ENCODE measurements at regions not wholly inside any gene's neighbourhood (a gene's known extent, or its start where the extent isn't known, plus 50 kb on each side); places are given as distances from the start of the nearest gene placed in this dataset.

DNA sequence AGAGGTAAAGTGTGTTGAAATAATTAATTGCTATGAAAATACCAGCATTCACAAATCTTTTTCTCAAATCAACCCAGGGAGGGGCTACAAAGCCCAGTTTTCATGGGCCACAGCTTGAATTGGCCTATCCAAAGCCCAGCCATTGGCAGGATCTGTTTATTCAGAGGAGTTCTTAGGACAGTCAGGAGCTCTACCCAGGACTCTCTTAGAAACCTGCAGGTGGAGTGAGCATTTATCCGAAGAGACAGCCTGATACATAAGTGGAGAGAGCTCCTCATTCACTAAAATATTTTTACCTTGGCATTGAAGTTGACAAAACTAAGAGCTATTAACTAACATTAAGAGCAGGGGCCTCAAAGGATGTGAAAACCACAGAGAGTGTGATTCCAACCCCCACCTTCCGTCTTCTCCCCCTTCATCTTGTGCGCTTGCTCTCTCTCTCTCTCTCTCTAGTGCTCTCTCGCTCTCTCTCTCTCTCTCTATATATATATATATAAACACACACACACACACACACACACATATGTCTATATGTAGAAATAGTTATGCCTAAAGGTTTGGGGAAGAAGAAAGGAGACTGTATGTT lies 315.5 kb downstream of the SNAPC1 start:
- peak overlapping the region; percentile 69 to 94 (median 87) for H3K27ac Mint-ChIP-seq
- H3K4me1 Mint-ChIP-seq, result peaks cover 57% of the 10 kb centered on the region in 2 donors
- no peaks in the 10 kb centered on the region for H3K9me3 Mint-ChIP-seq
- peak overlapping the region; percentile 25 to 77 (median 70) for H3K4me3 Mint-ChIP-seq
- peaks cover 3 to 11% (median 7%) of the 10 kb centered on the region in 3 donors for H3K27me3 Mint-ChIP-seq (ENCODE audit: low read depth in 3 of 3)
- H3K36me3 Mint-ChIP-seq, result peaks cover 0 to 5% (median 0%) of the 10 kb centered on the region in 3 donors
- peak; percentile 54 to 63 (median 59) for DNase-seq

DNA sequence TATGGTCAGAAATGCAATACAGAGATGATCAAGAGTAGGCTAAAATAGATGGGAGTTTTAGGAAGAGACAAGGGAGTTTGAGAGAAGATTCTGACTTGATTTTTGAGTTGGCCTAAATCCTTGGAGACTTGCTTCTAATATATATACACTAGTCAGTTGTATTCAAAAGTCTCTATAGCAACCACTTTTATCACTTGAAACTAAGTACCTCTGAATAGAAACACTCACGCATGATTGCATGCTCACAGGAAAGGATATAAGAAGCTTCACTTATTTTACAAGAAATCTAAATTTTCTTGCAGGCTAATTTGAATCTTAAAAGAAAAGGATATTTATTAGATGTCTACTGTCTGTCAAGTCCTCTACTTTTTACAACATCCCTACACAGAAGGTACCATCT lies 316.8 kb downstream of the SNAPC1 start:
- H3K27me3 Mint-ChIP-seq (ENCODE audit: low read depth in 3 of 3), result peaks cover 3 to 10% (median 7%) of the 10 kb centered on the region in 3 donors
- H3K4me1 Mint-ChIP-seq, result peaks cover 57 to 59% of the 10 kb centered on the region in 2 donors
- H3K9me3 Mint-ChIP-seq, result no peaks in the 10 kb centered on the region
- peak overlapping the region in 4 of 6 donors; percentile 19 to 94 (median 54) for H3K27ac Mint-ChIP-seq
- DNase-seq, result no peak
- no peak overlapping the region for H3K4me3 Mint-ChIP-seq
- H3K36me3 Mint-ChIP-seq, result peaks cover 0 to 4% (median 0%) of the 10 kb centered on the region in 3 donors

DNA sequence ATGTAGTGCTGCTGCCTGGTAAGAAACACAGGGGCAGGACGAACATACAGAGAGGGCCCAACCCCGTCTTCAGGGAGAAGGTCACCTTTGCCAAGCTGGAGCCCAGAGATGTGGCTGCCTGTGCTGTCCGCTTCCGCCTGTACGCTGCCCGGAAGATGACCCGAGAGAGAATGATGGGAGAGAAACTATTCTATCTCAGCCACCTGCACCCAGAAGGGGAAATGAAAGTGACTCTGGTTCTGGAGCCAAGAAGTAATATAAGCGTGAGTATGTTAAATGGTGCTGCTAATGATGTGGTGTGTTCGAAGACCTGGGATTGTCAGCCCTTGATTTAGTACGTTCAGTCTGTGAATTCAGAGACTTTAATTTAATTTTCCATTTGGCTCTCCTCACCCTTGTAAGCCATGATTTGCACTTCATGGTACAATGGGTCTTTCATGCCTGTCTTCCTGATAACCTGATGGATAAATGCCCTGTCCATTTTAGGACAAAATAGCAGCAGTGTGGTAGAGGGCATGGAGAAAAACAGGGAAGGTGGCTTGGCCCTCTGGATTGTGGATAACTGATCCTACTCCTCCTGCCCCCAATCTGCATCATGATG lies 318.9 kb downstream of the SNAPC1 start:
- no peak overlapping the region for H3K4me3 Mint-ChIP-seq
- H3K4me1 Mint-ChIP-seq, result peaks cover 69 to 70% of the 10 kb centered on the region in 2 donors

GRCh38 chr14:62081951-62082350 lies 319.7 kb downstream of the SNAPC1 start:
- Mint-ChIP-seq H3K9me3 (peaks cover 0 to 9% (median 4%) of the 10 kb centered on the region in 6 donors), H3K27me3 (ENCODE audit: low read depth in 3 of 3) (peaks cover 3 to 10% (median 4%) of the 10 kb centered on the region in 3 donors), H3K4me3 (no peak overlapping the region), H3K27ac (peak overlapping the region in 1 of 6 donors; percentile 43), H3K36me3 (peaks cover 4 to 7% (median 6%) of the 10 kb centered on the region in 3 donors), H3K4me1 (peaks cover 62 to 64% of the 10 kb centered on the region in 2 donors)
- DNase-seq, result no peak

More for the DNA sequence above, 318.9 kb downstream of the SNAPC1 start:
- H3K27me3 Mint-ChIP-seq (ENCODE audit: low read depth in 3 of 3), result peaks cover 3 to 10% (median 4%) of the 10 kb centered on the region in 3 donors
- no peak for DNase-seq
- peaks cover 4 to 7% (median 6%) of the 10 kb centered on the region in 3 donors for H3K36me3 Mint-ChIP-seq
- peak overlapping the region in 3 of 6 donors; percentile 23 to 51 (median 37) for H3K27ac Mint-ChIP-seq
- H3K9me3 Mint-ChIP-seq, result peaks cover 0 to 9% (median 4%) of the 10 kb centered on the region in 6 donors

DNA sequence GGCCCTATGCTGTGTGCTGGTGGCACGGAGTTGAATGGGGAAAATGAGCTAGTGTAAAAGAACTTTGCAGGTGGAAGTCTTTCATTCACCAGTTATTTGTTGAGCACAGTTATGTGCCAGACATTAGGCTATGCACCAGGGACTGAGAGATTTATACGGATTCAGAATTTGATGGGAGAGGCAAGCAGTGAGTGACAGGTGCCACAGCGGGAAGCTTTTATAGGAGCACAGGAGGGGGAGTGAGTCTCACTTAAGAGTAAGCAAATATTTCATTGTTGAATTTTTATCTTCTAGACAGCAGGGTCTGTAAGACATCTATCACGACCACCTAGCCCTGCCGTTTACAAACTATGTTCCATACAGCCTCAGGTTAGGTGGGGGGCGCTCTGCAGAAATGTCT lies 320.6 kb downstream of the SNAPC1 start:
- Mint-ChIP-seq H3K4me1 (peaks cover 53 to 56% of the 10 kb centered on the region in 2 donors), H3K4me3 (no peak overlapping the region), H3K36me3 (peaks cover 4 to 7% (median 6%) of the 10 kb centered on the region in 3 donors), H3K27ac (peak overlapping the region in 1 of 6 donors; percentile 56), H3K27me3 (ENCODE audit: low read depth in 3 of 3) (peaks cover 3 to 7% (median 5%) of the 10 kb centered on the region in 3 donors), H3K9me3 (peaks cover 0 to 9% (median 4%) of the 10 kb centered on the region in 6 donors)
- no peak for DNase-seq

- Mint-ChIP-seq H3K27ac (no peak overlapping the region), H3K27me3 (ENCODE audit: low read depth in 3 of 3) (peaks cover 3% of the 10 kb centered on the region in 3 donors), H3K4me3 (no peak overlapping the region), H3K4me1 (peaks cover 41 to 43% of the 10 kb centered on the region in 2 donors), H3K9me3 (peaks cover 0 to 9% (median 4%) of the 10 kb centered on the region in 6 donors), H3K36me3 (peaks cover under 1 to 7% (median 6%) of the 10 kb centered on the region in 3 donors)
- DNase-seq, result no peak
Measured at GRCh38 chr14:62084020-62084419, 321.8 kb downstream of the SNAPC1 start.

DNA sequence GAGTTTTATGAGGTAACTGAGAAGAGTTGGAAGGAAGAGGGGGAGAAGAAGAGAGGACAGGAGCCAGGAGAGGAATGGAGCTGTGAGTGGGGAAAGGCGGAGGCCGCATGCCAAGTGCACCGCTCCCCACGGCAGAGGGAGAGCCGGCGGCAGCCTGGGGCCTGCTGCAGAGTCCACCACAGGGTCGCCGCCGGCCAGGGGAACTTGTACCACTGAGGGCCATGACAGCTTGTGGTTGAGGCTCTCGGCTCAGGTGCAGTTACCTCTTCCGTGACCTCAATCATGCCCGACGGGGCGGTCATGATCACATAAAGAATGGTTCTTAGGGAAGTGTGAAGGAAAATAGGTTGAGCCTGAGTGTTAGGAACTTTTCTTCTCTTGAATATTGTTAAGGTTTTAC lies 325.0 kb downstream of the SNAPC1 start:
- DNase-seq, result no peak
- peaks cover 7 to 9% (median 7%) of the 10 kb centered on the region in 3 donors for H3K36me3 Mint-ChIP-seq
- no peak overlapping the region for H3K27ac Mint-ChIP-seq
- H3K4me1 Mint-ChIP-seq, result peaks cover 18 to 27% of the 10 kb centered on the region in 2 donors
- no peak overlapping the region for H3K4me3 Mint-ChIP-seq
- peaks cover 0 to 9% (median 6%) of the 10 kb centered on the region in 6 donors for H3K9me3 Mint-ChIP-seq
- H3K27me3 Mint-ChIP-seq (ENCODE audit: low read depth in 3 of 3), result peaks cover 2 to 3% (median 3%) of the 10 kb centered on the region in 3 donors

GRCh38 chr14:62093736-62094135 lies 331.5 kb downstream of the SNAPC1 start:
- H3K4me3 Mint-ChIP-seq, result no peak overlapping the region

DNA sequence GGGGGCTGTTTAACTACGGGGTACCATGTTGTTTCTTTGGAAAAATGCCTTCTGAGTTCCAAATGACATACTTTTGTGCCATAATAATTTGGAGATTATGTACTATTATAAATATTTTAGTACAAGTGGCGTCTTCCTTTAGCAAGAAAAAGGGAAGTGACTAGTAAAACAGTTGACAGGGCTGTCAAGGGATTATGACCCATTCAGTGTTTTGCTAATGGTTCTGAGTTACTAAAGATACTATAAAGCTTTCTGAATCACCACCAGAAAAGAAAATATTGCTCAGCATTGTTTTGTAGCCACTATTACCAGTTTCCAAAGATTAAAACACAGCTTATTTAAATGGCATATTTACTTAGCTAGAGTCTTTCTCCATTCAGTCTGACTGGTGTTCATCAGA lies 334.9 kb downstream of the SNAPC1 start:
- Mint-ChIP-seq H3K4me1 (peaks cover 35 to 52% of the 10 kb centered on the region in 2 donors), H3K27ac (peak overlapping the region; percentile 69 to 93 (median 89)), H3K36me3 (peaks cover 0 to 13% (median 0%) of the 10 kb centered on the region in 3 donors), H3K4me3 (no peak overlapping the region), H3K27me3 (ENCODE audit: low read depth in 3 of 3) (peaks cover 0 to 2% (median 0%) of the 10 kb centered on the region in 3 donors), H3K9me3 (no peaks in the 10 kb centered on the region)
- no peak for DNase-seq

More at GRCh38 chr14:62093736-62094135, 331.5 kb downstream of the SNAPC1 start:
- Mint-ChIP-seq H3K9me3 (peaks cover 0 to 4% (median 0%) of the 10 kb centered on the region in 6 donors), H3K4me1 (peaks cover 21 to 29% of the 10 kb centered on the region in 2 donors), H3K36me3 (peaks cover 0 to 18% (median 3%) of the 10 kb centered on the region in 3 donors), H3K27me3 (ENCODE audit: low read depth in 3 of 3) (peaks cover 0 to 3% (median 2%) of the 10 kb centered on the region in 3 donors), H3K27ac (no peak overlapping the region)
- DNase-seq, result no peak

- Mint-ChIP-seq H3K36me3 (peaks cover 0 to 8% (median 0%) of the 10 kb centered on the region in 3 donors), H3K9me3 (no peaks in the 10 kb centered on the region), H3K4me1 (peaks cover 37 to 54% of the 10 kb centered on the region in 2 donors), H3K27ac (peak overlapping the region; percentile 69 to 93 (median 89)), H3K27me3 (ENCODE audit: low read depth in 3 of 3) (peaks cover 0 to 2% (median 0%) of the 10 kb centered on the region in 3 donors), H3K4me3 (peak overlapping the region; percentile 60 to 90 (median 67))
- DNase-seq, result peak; percentile 44 to 57 (median 57)
Measured at GRCh38 chr14:62097824-62098223, 335.6 kb downstream of the SNAPC1 start.

GRCh38 chr14:62098357-62098756 lies 336.1 kb downstream of the SNAPC1 start:
- Mint-ChIP-seq H3K27ac (peak overlapping the region; percentile 69 to 93 (median 89)), H3K4me3 (peak overlapping the region; percentile 60 to 90 (median 67))

DNA sequence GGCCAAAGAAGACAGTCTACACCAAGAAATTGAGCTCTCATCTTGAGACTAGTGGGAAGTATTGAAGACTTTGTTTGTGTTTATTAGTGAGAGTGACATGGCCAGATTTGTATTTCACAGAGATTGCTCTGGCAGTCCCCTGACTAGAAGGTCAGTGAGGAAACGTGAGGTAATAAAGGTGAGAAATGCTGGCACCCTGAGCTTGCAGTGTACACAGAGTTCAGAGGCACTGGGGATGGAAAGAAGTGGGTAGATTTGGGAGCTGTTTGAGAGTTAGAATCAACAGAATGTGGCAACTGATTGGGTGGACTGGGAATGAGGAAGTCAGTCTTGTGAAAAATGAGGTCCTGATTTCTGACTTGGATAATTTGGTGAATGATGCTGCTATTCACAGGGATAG lies 336.9 kb downstream of the SNAPC1 start:
- no peak for DNase-seq
- Mint-ChIP-seq H3K27me3 (ENCODE audit: low read depth in 3 of 3) (peaks cover 0 to 2% (median 0%) of the 10 kb centered on the region in 3 donors), H3K36me3 (peaks cover 0 to 8% (median 0%) of the 10 kb centered on the region in 3 donors), H3K4me3 (peak overlapping the region; percentile 60 to 90 (median 67)), H3K27ac (peak overlapping the region; percentile 69 to 93 (median 89)), H3K4me1 (peaks cover 37 to 58% of the 10 kb centered on the region in 2 donors), H3K9me3 (no peaks in the 10 kb centered on the region)

More at GRCh38 chr14:62098357-62098756, 336.1 kb downstream of the SNAPC1 start:
- Mint-ChIP-seq H3K9me3 (no peaks in the 10 kb centered on the region), H3K4me1 (peaks cover 37 to 54% of the 10 kb centered on the region in 2 donors), H3K36me3 (peaks cover 0 to 8% (median 0%) of the 10 kb centered on the region in 3 donors), H3K27me3 (ENCODE audit: low read depth in 3 of 3) (peaks cover 0 to 2% (median 0%) of the 10 kb centered on the region in 3 donors)
- DNase-seq, result peak in 1 of 3 donors; percentile 29

GRCh38 chr14:62101189-62101588 lies 339.0 kb downstream of the SNAPC1 start:
- H3K36me3 Mint-ChIP-seq, result peaks cover 0 to 3% (median 0%) of the 10 kb centered on the region in 3 donors
- H3K27ac Mint-ChIP-seq, result no peak overlapping the region
- no peaks in the 10 kb centered on the region for H3K9me3 Mint-ChIP-seq
- H3K4me1 Mint-ChIP-seq, result peaks cover 35 to 55% of the 10 kb centered on the region in 2 donors
- no peak for DNase-seq
- no peak overlapping the region for H3K4me3 Mint-ChIP-seq
- H3K27me3 Mint-ChIP-seq (ENCODE audit: low read depth in 3 of 3), result peaks cover 0 to 4% (median 0%) of the 10 kb centered on the region in 3 donors
